HG02798 (cell line): ENCODE measurements at regions not wholly inside any gene's neighbourhood (a gene's known extent, or its start where the extent isn't known, plus 50 kb on each side); places are given as distances from the start of the nearest gene placed in this dataset.
A peak's percentile ranks its signal among the peaks of the same experiment; 100 is the strongest.

Experiments
- ATAC-seq: cut with Tn5 transposase; IDR thresholded peaks from one replicate; pipeline ENCODE4 v1.9.1; 2021; ENCODE audit warnings: mild to moderate bottlenecking; ENCODE audit not compliant: unreplicated experiment, poor library complexity

DNA sequence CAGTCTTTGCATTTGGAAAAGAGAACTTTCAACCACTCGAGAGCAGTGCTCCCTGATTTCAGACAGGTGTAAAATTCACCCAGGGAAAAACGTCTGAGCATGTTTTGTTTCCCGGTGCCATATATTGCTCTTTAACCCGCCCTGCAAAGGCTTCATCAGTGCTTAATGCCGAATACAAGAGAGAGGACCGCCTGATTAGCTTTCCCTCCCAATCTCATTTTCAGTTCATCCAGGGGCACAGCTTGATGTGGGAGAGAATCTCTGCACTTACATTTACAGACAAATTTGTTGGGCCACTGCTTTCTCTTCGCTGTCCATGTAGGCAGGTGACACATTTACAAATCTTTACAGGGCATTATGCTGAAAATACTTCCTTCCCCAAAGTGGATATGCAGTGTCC is 499.1 kb downstream of the LIG4 start:
- ATAC-seq: no peak

- no peak for ATAC-seq
These were observed 499.8 kb downstream of the LIG4 start for GRCh38 chr13:107715496-107715895.

- ATAC-seq: no peak
These were observed 502.0 kb downstream of the LIG4 start for GRCh38 chr13:107713314-107713713.

GRCh38 chr13:107712145-107712860 is 503.0 kb downstream of the LIG4 start:
- ATAC-seq: no peak

- no peak for ATAC-seq
These were observed 525.2 kb downstream of the LIG4 start for GRCh38 chr13:107690181-107690580.

- ATAC-seq: no peak
These were observed 529.5 kb downstream of the LIG4 start for GRCh38 chr13:107685876-107686275.

- ATAC-seq: no peak
These were observed 533.7 kb downstream of the LIG4 start for GRCh38 chr13:107681600-107681999.

GRCh38 chr13:107680115-107680514 is 535.2 kb downstream of the LIG4 start:
- ATAC-seq: no peak

DNA sequence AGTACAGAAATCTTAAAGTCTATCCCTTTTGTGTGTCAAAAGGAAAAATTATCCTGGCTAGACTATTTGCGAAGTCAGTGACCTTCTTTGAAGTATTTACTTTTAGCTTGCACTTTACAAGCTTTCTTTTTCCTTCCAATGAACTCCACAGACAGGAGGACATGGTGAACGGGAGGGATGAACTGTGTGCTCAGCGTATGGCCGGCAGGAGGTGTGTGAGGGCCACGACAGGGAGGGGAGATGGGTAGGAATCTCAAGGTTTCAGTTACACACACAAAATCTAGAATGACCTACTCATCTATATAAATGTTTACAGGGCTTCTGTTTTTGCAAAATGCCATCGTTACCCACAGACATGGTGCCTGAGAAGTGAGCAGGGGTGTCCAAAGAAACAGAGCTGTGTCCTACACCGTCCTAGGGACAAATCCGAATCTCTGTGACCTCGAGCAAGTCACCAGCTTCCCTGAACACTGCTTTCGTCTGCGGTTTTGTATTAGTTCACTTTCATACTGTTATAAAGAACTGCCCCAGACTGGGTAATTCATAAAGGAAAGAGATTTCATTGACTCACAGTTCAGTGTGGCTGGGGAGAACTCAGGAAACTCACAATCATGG is 537.2 kb downstream of the LIG4 start:
- no peak for ATAC-seq

- no peak for ATAC-seq
These were observed 539.3 kb downstream of the LIG4 start for GRCh38 chr13:107675847-107676550.

DNA sequence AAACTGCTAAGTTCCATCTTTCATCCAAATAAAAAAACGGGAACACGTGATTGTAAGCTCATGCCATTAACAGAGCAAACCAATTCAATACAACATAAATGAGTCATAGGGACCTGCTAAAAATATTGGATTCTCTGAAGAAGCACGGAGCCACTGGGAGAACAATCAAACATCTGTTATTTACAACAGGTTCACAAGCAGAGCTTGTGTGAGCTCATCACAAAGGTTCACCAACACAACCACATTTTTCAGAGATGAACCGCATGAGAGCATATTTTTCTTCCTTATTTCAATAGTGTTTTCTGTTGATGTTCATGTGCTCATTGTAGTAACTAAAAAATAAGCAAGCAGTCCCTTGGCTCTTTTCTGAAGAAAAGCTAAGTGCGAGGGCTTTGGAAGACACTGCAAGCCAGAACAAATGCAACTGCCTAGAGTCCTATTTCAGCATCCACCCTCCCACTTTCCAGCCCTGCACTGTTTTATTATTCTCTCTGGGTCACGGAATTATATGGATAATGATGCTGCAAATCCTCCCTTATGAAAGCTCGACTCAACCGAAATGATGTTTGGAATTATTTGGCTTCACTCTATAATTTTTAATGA is 545.8 kb downstream of the LIG4 start:
- no peak for ATAC-seq

DNA sequence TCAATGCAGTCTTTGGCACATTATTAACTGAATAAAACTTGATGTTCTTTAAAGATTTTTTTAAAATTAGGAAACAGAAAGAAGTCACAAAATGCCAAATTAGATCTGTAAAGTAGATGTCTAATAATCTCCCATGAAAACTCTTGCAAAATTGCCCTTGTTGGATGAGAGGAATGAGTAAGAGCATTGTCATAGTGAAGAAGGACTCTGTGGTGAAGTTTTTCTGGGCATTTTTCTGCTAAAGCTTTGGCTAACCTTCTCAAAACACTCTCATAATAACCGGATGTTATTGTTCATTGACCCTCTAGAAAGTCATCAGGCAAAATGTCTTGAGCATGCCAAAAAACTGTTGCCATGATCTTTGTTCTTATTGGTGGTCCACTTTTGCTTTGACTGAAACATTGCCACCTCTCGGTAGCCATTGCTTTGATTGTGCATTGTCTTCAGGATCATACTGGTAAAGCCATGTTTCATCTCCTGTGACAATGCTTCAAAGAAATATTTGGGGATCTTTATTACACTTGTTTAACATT is 549.3 kb downstream of the LIG4 start:
- no peak for ATAC-seq

DNA sequence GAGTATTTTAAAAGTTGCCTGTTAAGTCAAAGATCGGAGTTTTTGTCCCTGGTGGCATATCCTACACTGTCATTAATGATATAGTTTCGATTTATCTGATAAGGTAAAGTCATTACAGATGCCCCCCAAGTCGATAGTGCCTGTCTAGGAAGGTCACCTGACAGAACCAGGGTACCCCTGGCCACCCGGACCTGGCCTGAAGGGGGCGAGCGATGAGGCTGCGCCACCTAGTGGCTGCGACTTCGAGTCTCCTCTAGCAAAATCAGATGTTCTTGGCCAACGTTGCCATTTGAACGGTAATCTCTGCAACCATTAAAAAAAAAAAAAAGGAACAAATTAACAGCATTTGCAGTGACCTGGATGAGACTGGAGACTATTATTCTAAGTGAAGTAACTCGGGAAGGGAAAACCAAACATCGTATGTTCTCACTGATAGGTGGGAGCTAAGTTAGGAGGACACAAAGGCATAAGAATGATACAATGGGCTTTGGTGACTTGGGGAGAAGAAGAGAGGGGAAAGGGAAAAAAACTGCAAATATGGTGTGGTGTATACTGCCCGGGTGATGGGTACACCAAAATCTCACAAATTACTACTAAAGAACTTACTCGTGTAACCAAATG is 565.1 kb downstream of the LIG4 start:
- ATAC-seq: peak; percentile 87

- ATAC-seq: no peak
These were observed 566.3 kb downstream of the LIG4 start for GRCh38 chr13:107649079-107649478.

DNA sequence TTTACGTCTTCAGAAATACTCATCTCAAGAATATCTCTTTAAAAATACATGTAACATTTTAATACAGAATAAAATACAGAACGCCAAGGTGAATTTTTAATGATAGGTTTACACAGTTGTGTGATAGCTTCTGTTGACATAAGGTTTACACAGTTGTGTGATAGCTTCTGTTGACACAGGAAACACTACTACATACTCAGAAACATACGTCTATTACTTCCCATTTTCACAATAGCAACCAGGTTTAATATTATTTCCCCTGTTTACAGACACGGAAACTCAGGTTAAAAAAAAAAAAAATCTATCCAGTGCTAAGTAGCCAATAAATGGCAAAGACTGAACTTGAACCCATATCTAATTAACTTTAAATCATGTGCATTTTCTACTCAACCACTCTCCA is 571.2 kb downstream of the LIG4 start:
- no peak for ATAC-seq

- no peak for ATAC-seq
These were observed 571.7 kb downstream of the LIG4 start for GRCh38 chr13:107643615-107644014.

GRCh38 chr13:107642831-107643230 is 572.5 kb downstream of the LIG4 start:
- no peak for ATAC-seq

- ATAC-seq: no peak
These were observed 573.8 kb downstream of the LIG4 start for GRCh38 chr13:107641574-107641973.

DNA sequence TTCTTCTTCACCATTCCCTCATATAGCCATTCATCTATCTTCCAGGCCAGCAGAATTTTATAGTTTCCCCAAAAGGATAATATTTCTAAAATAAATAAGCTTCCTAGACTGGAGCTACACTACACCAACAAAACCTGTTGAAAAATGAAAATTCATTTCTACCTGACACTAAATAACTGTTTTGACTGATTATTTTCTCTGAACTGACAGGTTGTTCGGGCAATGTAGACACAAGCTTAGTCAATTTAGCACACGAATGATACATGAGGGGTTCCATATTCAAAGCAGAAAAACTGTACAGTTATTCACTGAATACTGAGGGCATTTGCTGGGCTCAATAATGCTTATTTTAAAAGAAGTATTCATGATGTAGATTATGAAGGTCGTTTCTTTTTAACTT is 589.7 kb downstream of the LIG4 start:
- ATAC-seq: no peak

- no peak for ATAC-seq
These were observed 597.8 kb downstream of the LIG4 start for GRCh38 chr13:107617527-107617926.
